ENCODE measurements at regions not wholly inside any gene's neighbourhood (a gene's known extent, or its start where the extent isn't known, plus 50 kb on each side); places are given as distances from the start of the nearest gene placed in this dataset.

DNA sequence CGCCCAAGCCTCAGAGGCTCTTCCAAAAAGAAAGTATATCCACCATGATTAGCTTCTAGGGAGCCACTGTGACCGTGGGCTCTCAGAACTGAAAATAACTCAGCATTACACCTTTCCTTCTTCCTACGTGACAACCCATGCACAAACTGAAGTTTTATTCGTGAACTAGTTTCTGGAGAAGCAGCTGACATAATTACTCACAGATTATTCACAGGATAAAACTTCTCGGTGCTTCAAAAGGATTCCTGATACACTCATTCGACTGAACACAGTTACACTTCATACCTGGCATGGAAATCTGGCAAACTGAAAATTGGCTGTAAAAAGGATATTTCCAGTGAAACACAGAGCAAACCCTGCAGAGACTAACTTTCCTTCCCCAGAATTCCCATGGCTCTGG is 139.2 kb upstream of the PTER start:
- H3K4me1 Mint-ChIP-seq = no peaks in the 10 kb centered on the region
- POLR2A ChIA-PET = no interaction called here
- no peak overlapping the region for H3K27ac Mint-ChIP-seq
- no peak for ATAC-seq
- CTCF ChIA-PET = no interaction called here
- no peak for DNase-seq
- no peaks in the 10 kb centered on the region for H3K36me3 Mint-ChIP-seq (ENCODE audit: low read depth)
- peaks cover 6% of the 10 kb centered on the region for H3K27me3 Mint-ChIP-seq
- H3K4me3 Mint-ChIP-seq = no peak overlapping the region
- intact Hi-C loops (cut with DNase I, micrococcal nuclease) = no loop called here
- no peaks in the 10 kb centered on the region for H3K9me3 Mint-ChIP-seq (ENCODE audit: low read depth)

DNA sequence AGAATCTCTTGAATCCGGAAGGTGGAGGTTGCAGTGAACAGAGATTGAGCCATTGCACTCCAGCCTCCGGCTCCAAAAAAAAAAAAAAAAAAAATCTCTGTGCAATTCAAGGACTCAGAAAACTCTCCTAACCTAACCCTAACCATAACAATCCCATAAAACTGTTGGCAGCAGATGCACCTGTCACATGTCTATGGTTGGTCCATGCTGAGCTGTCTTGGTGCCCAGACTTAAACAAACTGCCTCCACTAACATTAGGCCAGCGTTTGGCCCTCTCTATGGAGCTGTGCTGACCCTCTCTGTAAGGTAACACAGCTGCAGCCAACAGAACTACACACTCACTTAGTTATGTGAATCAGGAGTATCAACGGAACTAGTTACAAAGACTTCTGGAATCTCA is 132.5 kb upstream of the PTER start:
- POLR2A ChIA-PET = no interaction called here
- Mint-ChIP-seq H3K27me3 (peaks cover 3% of the 10 kb centered on the region), H3K36me3 (ENCODE audit: low read depth) (no peaks in the 10 kb centered on the region), H3K27ac (no peak overlapping the region), H3K4me3 (no peak overlapping the region), H3K4me1 (no peaks in the 10 kb centered on the region), H3K9me3 (ENCODE audit: low read depth) (no peaks in the 10 kb centered on the region)
- ATAC-seq (no peak), DNase-seq (no peak)
- CTCF ChIA-PET = no interaction called here
- intact Hi-C loops (cut with DNase I, micrococcal nuclease) = no loop called here

GRCh38 chr10:16310440-16310839 is 126.4 kb upstream of the PTER start:
- no peak overlapping the region for H3K4me3 Mint-ChIP-seq
- no peaks in the 10 kb centered on the region for H3K27me3 Mint-ChIP-seq
- ATAC-seq (no peak), DNase-seq (no peak)
- no peak overlapping the region for H3K27ac Mint-ChIP-seq
- H3K9me3 Mint-ChIP-seq (ENCODE audit: low read depth) = peaks cover 3% of the 10 kb centered on the region
- ChIA-PET CTCF (no interaction called here), POLR2A (no interaction called here)
- intact Hi-C loops (cut with DNase I, micrococcal nuclease) = loop anchor here in 1 of 2 experiments (5.0 kb wide), 1 partner anchor 467 kb away; no protein-coding TSS in a partner anchor
- no peaks in the 10 kb centered on the region for H3K4me1 Mint-ChIP-seq
- H3K36me3 Mint-ChIP-seq (ENCODE audit: low read depth) = no peaks in the 10 kb centered on the region

DNA sequence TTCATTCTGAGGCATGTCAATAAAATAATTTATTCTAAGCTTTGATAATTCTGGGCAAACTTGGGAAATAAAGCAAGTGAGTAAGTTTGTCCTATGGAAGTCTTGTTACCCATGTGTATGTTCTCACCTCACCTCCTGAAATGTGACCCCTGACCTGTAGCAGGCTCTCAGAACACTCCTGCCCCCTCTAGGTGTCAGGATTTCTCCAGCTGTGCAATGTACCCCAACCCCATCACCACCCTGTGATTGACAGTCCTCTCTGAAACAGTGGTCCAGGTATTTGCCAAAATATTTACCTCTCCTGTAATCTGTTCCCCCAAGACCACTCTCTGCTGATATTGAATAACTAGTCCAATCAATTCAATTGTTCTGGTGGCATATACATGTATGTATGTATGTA is 122.6 kb upstream of the PTER start:
- CTCF ChIA-PET = no interaction called here

DNA sequence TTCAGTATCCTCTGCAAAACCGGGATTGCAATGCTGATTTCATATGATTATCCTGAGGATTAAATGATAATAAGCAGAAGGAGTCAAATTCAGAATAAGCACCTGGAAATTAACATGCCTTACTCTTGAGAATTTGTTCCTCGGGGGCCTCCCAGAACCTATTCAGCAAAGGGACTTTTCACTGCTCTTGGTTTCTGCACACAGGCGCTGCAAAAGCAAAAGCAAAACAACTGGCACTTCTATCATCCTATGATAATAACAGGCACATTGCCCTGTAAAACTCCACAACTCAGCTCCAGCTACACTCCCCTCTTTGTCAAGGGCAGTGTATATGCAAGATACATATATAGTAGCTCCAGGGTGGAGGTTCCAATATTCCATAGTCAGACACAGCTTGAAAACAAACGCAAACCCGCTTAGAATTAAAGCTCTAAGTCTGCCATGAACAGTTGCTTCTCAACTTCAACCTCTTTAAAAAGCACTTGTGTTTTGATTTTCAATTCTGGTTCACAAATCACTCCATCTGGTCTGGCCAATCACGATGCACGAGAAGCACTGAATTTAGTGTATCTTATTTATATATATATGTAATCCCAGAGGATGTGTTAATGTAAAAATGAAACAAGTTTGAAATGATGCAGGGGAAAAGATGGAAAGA is 119.9 kb upstream of the PTER start:
- ChIA-PET POLR2A (no interaction called here), CTCF (no interaction called here)
- ATAC-seq (no peak), DNase-seq (no peak)
- Mint-ChIP-seq H3K36me3 (ENCODE audit: low read depth) (no peaks in the 10 kb centered on the region), H3K4me3 (no peak overlapping the region), H3K4me1 (no peaks in the 10 kb centered on the region), H3K27ac (no peak overlapping the region), H3K27me3 (no peaks in the 10 kb centered on the region), H3K9me3 (ENCODE audit: low read depth) (no peaks in the 10 kb centered on the region)
- intact Hi-C loops (cut with DNase I, micrococcal nuclease) = no loop called here

More for the DNA sequence above, 122.6 kb upstream of the PTER start:
- H3K4me3 Mint-ChIP-seq = no peak overlapping the region
- intact Hi-C loops (cut with DNase I, micrococcal nuclease) = loop anchor here in 1 of 2 experiments (1.0 to 5.0 kb wide), 2 partner anchors 231 to 463 kb away; no protein-coding TSS in a partner anchor
- peaks cover 3% of the 10 kb centered on the region for H3K9me3 Mint-ChIP-seq (ENCODE audit: low read depth)
- POLR2A ChIA-PET = no interaction called here
- no peak overlapping the region for H3K27ac Mint-ChIP-seq
- no peaks in the 10 kb centered on the region for H3K4me1 Mint-ChIP-seq
- H3K36me3 Mint-ChIP-seq (ENCODE audit: low read depth) = no peaks in the 10 kb centered on the region
- DNase-seq (peak; percentile 7), ATAC-seq (no peak)
- no peaks in the 10 kb centered on the region for H3K27me3 Mint-ChIP-seq

- no peak for DNase-seq
- intact Hi-C loops (cut with DNase I, micrococcal nuclease) = no loop called here
- H3K36me3 Mint-ChIP-seq (ENCODE audit: low read depth) = no peaks in the 10 kb centered on the region
- no peaks in the 10 kb centered on the region for H3K9me3 Mint-ChIP-seq (ENCODE audit: low read depth)
- peaks cover 9% of the 10 kb centered on the region for H3K27me3 Mint-ChIP-seq
- ATAC-seq = no peak
- no peak overlapping the region for H3K27ac Mint-ChIP-seq
- ChIA-PET CTCF (no interaction called here), POLR2A (no interaction called here)
- H3K4me1 Mint-ChIP-seq = no peaks in the 10 kb centered on the region
- no peak overlapping the region for H3K4me3 Mint-ChIP-seq
These were observed 95.2 kb upstream of the PTER start for GRCh38 chr10:16341637-16342036.

- ChIA-PET CTCF (no interaction called here), POLR2A (no interaction called here)
- intact Hi-C loops (cut with DNase I, micrococcal nuclease) = no loop called here
- H3K4me3 Mint-ChIP-seq = no peak overlapping the region
- H3K9me3 Mint-ChIP-seq (ENCODE audit: low read depth) = no peaks in the 10 kb centered on the region
- no peak overlapping the region for H3K27ac Mint-ChIP-seq
- no peak for DNase-seq
- no peaks in the 10 kb centered on the region for H3K36me3 Mint-ChIP-seq (ENCODE audit: low read depth)
- no peaks in the 10 kb centered on the region for H3K4me1 Mint-ChIP-seq
- H3K27me3 Mint-ChIP-seq = peaks cover 6% of the 10 kb centered on the region
- no peak for ATAC-seq
These were observed 87.9 kb upstream of the PTER start for GRCh38 chr10:16348891-16349290.

GRCh38 chr10:16352146-16352545 is 84.7 kb upstream of the PTER start:
- intact Hi-C loops (cut with DNase I, micrococcal nuclease) = no loop called here
- no peak overlapping the region for H3K4me3 Mint-ChIP-seq
- no peaks in the 10 kb centered on the region for H3K36me3 Mint-ChIP-seq (ENCODE audit: low read depth)
- H3K27ac Mint-ChIP-seq = no peak overlapping the region
- peaks cover 7% of the 10 kb centered on the region for H3K27me3 Mint-ChIP-seq
- ATAC-seq = no peak
- no peaks in the 10 kb centered on the region for H3K4me1 Mint-ChIP-seq
- CTCF ChIA-PET = no interaction called here
- DNase-seq = no peak
- POLR2A ChIA-PET = no interaction called here
- H3K9me3 Mint-ChIP-seq (ENCODE audit: low read depth) = no peaks in the 10 kb centered on the region

DNA sequence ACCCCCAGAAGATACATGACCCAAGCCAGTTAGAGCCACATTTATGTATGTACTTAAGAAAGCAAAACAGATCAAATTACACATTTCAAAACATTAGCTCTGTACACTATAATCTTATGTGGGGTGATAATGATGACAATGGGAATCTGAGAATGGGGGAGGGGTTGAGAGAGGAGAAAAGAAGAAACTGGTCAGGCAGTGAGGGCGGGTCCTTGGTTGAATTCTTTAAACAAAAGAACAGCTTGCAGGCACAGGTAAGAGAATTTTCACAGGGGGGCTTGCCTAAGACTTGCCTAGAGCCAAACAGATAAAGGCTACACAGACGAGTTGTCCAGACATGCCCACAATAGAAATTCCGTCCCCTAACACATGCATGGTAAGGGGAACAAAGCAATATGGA is 76.8 kb upstream of the PTER start:
- intact Hi-C loops (cut with DNase I, micrococcal nuclease) = no loop called here
- no peak overlapping the region for H3K4me3 Mint-ChIP-seq
- no peaks in the 10 kb centered on the region for H3K4me1 Mint-ChIP-seq
- H3K9me3 Mint-ChIP-seq (ENCODE audit: low read depth) = peaks cover 5% of the 10 kb centered on the region
- ATAC-seq = no peak
- peaks cover 5% of the 10 kb centered on the region for H3K27me3 Mint-ChIP-seq
- H3K27ac Mint-ChIP-seq = no peak overlapping the region
- DNase-seq = no peak
- no peaks in the 10 kb centered on the region for H3K36me3 Mint-ChIP-seq (ENCODE audit: low read depth)
- ChIA-PET CTCF (no interaction called here), POLR2A (no interaction called here)

- no peak overlapping the region for H3K4me3 Mint-ChIP-seq
- ATAC-seq = no peak
- peaks cover 5% of the 10 kb centered on the region for H3K9me3 Mint-ChIP-seq (ENCODE audit: low read depth)
- H3K27ac Mint-ChIP-seq = no peak overlapping the region
- H3K36me3 Mint-ChIP-seq (ENCODE audit: low read depth) = no peaks in the 10 kb centered on the region
- no peaks in the 10 kb centered on the region for H3K4me1 Mint-ChIP-seq
- POLR2A ChIA-PET = interaction anchor here (0.7 kb wide), 1 partner anchor 556 kb away, joined by 3 read pairs; no protein-coding TSS in a partner anchor
- CTCF ChIA-PET = no interaction called here
- H3K27me3 Mint-ChIP-seq = peaks cover 5% of the 10 kb centered on the region
- DNase-seq = no peak
- intact Hi-C loops (cut with DNase I, micrococcal nuclease) = no loop called here
These were observed 76.4 kb upstream of the PTER start for GRCh38 chr10:16360425-16360824.

- CTCF ChIA-PET = no interaction called here
- no peaks in the 10 kb centered on the region for H3K36me3 Mint-ChIP-seq (ENCODE audit: low read depth)
- no peak overlapping the region for H3K4me3 Mint-ChIP-seq
- no peak for DNase-seq
- no peak overlapping the region for H3K27ac Mint-ChIP-seq
- no peaks in the 10 kb centered on the region for H3K4me1 Mint-ChIP-seq
- no peak for ATAC-seq
- H3K9me3 Mint-ChIP-seq (ENCODE audit: low read depth) = peaks cover 5% of the 10 kb centered on the region
- POLR2A ChIA-PET = interaction anchor here (0.6 to 0.7 kb wide), 2 partner anchors 557 to 922 kb away, joined by 3 to 4 read pairs; no protein-coding TSS in a partner anchor
- intact Hi-C loops (cut with DNase I, micrococcal nuclease) = no loop called here
- H3K27me3 Mint-ChIP-seq = peaks cover 5% of the 10 kb centered on the region
These were observed 75.7 kb upstream of the PTER start for GRCh38 chr10:16361086-16361485.

- intact Hi-C loops (cut with DNase I, micrococcal nuclease) = no loop called here
- ChIA-PET CTCF (no interaction called here), POLR2A (no interaction called here)
- Mint-ChIP-seq H3K4me3 (no peak overlapping the region), H3K36me3 (ENCODE audit: low read depth) (no peaks in the 10 kb centered on the region), H3K27ac (no peak overlapping the region), H3K4me1 (no peaks in the 10 kb centered on the region), H3K9me3 (ENCODE audit: low read depth) (peaks cover 5% of the 10 kb centered on the region), H3K27me3 (peaks cover 11% of the 10 kb centered on the region)
- no peak for ATAC-seq
- no peak for DNase-seq
These were observed 73.1 kb upstream of the PTER start for GRCh38 chr10:16363741-16364140.
